HG03442 (cell line): ENCODE measurements at regions not wholly inside any gene's neighbourhood (a gene's known extent, or its start where the extent isn't known, plus 50 kb on each side); places are given as distances from the start of the nearest gene placed in this dataset.

ENCODE experiments used
- ATAC-seq: cut with Tn5 transposase; IDR thresholded peaks from one replicate; pipeline ENCODE4 v1.9.1; 2021; ENCODE audit warnings: mild to moderate bottlenecking, moderate library complexity; ENCODE audit not compliant: unreplicated experiment

DNA sequence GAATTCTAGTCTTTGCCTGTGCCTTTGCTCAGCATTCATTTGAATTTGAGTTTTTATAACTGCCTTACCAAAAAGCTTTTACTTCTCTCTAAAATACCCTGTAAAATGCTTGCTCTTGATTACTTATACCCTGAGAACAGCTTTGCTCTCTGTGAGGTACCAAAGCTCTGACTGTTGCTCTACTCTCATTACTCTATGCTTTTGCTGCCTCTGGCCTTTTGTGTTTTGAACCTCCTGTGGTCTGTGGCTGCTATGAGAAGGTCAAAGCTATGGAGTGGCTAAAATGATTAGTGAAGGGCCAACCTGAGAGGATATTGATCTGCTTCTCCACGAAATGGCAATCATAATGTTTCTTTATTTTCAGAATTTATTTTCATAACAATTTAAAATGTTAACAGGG lies 375.6 kb upstream of the IMPG1 start:
- ATAC-seq: no peak

DNA sequence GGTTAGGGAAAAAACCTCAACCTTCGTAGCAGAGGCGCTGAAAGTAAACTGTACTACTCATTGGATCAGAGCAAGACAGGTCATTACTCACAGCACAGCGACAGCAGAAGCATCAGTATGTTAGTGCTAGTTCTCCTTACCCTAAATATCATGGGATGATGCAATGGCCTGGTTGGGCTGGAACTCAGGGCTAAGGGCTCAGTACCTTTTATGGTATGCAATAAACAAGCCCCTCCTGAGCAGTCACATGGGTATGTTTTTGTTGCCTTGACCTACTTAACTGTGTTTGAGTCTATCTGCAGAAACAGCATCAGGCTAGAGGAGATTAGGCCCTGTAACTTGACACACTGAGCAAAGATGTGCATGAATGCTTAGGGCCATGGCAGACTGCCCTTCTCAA lies 369.4 kb upstream of the IMPG1 start:
- no peak for ATAC-seq

DNA sequence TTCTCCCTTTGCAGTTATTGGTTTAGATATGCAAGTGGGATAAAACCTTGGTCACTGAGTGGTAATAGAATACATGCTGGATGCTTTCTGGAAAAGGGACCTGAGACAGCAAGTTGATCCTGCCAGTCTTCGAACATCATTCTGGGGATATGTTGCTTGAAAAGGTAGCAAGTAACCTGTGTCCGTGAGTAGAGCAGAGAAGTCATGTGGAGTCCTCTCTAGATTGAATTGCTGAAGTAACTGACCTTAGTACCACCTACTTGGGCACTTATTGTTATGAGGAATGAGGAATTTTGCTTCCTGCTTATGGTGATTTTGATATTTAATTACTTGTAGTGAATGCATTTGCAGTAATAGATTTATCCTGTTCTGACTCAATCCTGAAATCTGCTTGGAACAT lies 367.3 kb upstream of the IMPG1 start:
- ATAC-seq: no peak

DNA sequence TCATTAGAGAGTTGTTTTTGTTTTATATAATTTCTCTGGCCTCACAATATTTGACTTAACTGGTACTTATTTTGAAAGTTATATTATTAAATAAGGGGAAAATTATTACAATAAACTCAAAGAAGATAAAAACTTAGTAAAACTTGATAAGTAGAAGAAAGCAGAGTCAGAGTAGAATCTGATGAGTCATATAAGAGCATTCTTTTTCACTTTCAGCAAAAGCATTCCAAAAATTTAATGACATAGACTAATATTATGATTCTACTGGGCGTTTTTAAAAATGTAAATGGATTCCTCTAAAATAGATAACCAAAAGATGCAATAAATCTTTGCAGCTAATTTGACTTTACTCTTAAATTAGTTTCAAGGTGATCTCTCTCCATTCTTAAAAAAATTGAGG lies 366.3 kb upstream of the IMPG1 start:
- ATAC-seq: no peak

DNA sequence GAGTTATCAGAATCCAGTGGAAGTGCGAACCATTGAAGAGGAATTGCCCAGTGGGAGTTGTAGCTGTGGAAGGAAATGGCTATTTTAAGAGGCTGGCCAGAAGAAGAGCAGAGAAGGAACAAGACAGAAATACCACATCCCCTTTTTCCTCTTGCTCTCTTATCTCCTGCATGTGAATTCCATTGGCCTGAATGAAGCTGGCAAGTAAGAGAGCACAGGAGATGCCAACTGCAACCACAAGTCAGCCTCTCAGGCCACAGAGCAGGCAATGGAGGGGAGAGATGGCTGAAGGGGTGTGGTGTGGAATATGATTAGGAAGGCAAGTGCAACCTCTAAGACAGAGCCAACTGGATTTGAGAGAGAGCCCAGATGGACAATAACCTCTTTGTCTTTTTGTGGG lies 362.7 kb upstream of the IMPG1 start:
- no peak for ATAC-seq

DNA sequence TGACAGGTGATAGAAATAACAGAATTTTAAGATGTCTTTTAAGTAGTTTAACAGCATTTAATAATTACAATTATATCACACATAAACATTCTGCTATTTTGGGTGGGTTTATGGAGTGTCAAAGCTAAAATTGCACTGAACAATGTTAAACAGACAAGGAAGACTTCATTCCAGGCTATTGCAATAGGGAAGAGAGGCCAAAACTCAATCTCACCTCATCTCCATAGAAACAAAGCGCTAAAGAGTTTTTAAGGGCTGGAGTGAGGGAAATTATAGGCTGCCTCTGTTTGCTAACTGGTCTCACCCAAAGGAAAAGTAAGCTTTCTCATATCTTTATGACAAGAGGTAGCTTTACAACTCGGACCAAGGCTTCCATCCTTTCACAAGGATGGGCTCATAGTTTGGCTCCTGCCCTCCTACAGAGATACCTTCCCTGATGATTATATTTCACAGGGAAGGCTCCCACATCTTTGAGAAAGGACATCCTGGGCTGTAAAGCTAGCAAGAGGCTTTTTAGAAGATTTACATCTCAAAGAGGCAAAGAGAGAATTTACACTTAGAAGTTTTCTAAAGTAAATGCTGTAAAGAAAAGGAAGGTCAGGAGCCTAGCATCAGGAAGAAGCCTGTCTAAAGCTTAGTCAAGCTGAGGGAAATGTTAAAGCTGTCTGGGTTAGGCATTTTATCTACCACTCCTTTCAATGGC lies 350.2 kb upstream of the IMPG1 start:
- no peak for ATAC-seq

DNA sequence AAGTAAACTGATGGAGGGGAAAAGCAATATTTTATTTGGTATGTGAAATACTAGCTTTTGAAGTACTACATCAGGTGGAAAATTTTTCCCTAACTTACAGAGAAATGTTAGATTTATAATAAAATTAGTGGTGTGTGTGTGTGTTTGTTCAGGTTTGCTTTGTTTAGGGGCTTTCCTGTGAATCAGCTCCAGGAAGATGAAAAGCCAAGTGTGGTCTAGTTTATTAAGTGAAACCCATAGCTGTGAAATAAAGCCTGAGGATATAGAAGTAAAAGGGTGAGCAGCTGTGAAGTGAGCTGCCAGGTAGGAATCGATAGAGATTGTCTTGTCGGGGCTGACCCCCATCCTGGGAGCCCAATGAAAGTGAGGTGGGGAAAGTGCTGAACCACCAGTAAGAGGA lies 347.6 kb upstream of the IMPG1 start:
- peak; percentile 72 for ATAC-seq

DNA sequence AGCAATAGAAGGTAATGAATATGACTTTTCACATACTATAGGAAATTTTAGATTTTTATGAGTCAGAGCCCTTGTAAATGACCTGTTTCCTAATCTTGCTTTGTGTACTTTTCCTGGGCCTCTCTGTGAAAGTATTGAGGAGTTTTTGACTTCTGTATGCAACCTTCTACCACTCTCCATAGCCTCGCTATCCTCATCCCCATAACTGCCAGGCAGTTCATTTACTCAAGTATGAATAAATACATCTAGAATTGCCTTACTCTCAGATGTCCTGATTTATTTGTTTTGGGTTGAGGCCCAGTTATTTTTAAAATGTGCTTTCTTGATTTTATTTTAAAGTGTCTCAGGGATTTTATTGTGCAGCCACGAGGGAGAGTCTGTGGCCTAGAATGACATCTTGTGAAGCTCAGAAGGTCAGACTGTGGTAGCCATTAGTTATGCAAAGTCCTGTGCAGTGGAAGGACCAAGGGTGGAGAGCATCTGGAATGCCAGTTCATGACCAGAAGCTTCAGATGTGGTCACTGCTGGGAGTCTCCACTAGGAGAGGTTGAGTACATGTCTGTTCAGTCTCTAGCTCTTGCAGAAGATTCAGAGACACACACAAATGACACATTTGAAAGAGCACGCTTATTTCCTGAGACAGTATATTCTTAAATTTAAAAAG lies 346.2 kb upstream of the IMPG1 start:
- ATAC-seq: no peak

DNA sequence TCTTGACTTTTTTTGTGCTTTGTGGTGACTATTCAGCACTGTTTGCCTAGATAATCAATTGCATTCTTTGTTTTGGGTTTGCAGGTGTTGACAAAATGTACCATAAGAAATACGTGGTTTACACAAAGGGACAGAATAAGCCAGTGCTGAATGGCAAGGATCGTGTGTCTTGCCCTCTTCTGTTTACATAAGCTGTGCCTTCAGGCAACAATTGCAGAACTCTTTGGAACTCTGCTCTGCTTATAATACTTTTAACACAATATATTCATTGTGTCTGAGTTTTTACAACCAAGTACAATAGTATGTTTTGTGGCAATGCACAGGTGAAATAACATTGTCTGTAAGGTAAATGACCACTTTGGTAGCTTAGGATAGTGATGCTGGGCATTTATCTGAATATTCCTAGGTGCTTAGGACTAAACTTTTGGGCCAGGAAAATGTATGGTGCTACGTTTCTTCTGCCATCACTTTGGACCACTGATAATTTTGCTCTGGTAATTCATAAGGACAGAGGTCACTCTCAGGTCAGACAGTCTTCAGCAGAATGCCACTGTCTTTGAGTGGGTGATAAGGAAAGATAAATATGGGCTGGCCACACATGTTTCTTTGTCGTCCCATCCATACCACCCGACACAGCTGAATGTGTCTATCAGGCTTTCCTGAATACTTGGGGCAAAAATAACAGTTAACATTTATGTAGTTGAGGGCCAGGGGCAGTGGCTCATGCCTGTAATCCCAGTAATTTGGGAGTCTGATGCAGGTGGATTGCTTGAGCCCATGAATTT lies 344.6 kb upstream of the IMPG1 start:
- no peak for ATAC-seq

DNA sequence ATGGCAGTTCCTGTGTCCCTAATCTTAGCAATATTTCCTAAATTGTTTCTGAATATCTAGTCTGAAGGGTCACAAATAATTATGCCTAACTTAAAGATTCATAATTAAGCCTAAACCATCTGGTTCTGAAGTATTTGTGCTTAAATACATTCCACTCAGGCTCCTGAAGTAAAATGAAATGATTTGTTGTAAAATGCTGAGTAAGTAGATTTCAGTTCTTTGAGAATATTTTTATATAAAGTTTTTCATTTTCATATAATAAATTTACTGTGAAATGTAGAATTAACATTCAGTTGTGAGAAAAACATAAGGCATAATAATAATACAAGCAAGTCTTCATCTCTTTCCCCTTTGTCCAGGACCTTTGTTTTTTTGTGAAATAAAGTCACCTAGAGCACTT lies 330.6 kb upstream of the IMPG1 start:
- no peak for ATAC-seq

DNA sequence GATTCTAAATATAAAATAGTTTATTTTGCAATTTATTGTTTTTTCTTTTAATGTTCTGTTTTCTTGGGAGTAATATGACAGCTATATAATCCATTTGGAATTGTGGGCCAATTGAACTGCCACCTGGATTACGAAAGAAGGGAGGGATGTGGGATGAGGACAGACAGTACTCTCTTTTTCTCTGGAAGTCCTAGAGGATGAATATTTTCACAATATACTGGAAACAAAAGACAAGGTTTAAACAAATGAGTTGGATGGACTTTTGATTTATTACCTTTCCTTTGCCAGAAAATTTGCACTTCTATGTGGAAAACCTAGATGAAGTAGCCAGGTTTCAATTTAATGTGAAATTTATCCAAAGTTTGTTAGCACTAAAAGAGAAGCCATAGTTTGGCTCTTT lies 325.5 kb upstream of the IMPG1 start:
- ATAC-seq: no peak

DNA sequence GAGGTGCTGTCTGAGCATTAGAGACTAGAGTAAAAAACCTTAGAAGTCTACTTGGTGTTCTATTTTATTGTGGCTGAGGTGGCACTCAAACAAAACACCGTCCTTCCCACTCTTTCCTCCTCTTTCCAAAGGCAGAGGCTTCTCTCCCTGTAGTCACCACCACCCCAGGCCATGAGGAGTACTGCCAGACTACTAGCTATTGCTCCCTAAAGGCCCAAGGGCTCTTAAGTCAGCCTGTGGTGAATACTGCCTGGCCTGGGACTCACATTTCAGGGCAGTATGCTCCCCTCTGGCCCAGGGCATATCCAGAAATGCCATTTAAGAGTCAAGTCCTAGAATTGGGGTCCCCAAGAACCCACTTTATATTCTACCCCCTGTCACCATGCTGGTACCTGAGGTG lies 309.7 kb upstream of the IMPG1 start:
- no peak for ATAC-seq

DNA sequence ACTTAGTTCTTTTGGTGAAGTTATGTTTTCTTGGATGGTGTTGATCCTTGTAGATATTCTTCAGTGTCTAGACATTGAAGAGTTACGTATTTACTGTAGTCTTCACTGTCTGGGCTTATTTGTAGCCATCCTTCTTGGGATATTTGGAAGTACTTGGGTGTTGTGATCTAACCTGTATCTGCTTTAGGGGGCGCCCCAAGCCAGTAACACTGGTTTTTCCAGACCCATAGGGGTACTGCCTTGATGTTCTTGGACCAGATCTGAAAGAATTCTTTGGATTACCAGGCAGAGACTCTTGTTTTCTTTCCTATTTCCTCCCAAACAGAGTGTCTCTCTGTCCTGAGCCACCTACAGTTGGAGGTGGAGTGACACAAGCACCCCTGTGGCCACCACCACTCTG lies 309.1 kb upstream of the IMPG1 start:
- no peak for ATAC-seq

DNA sequence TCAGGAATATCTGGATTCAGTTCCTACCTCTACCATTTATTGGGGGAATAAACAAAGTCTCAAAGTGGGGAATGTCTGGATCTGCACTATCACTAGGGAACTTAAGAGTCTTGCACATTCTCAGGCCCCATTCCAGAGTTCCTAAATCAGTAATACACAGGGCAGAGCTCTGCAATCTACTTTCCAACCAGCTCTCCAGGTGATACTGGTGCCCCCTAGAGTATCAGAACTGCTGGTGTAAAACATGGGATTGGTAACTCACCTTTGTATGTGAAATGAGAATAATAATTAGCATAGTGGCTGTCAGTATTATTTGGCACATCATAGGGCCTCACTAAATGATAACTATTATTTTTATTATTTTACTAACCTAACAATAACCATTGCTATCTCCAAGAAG lies 278.8 kb upstream of the IMPG1 start:
- ATAC-seq: no peak

DNA sequence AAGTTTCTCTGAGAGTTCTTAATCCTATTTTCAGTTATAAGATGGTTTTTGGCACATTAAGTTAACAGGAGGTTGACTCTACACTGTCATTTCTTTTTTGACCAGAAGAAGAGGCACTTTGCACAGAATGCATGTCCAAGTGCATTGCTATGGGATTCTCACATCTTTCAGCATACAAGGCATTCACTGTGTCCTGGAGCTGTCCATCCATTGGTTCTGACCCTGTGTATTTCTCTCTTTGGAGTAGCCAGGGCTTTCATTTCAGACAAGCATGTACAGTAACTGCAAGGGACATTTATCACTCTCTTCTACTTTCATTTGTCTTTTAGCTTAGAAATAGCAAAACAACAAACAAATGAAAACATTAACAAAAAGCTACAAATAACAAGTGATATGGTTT lies 275.1 kb upstream of the IMPG1 start:
- no peak for ATAC-seq

DNA sequence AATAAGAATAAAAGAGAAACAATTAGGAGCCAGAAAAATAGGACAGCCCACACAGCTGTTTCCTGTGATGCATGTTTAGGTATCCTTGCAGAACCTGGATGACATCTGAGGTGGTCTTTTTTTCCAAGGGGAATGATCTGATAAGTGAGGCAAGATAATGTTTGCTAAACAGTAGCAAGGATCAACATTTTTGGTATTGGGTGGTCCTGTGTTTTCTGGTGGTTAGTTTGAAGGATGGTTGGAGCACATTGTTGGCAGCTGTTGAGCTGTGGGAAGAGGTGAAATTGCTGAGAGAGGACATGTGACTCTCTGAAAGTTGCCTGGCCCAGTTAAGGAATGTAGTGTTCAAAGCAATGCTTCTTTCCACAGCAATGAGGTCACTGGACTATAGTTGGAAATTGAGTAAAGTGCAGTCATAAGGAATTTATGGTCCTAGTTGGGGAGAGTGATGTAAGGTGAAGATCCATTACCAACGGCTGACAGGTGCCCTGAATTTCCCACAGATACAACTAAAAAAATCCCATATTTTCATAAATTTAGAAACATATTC lies 270.2 kb upstream of the IMPG1 start:
- ATAC-seq: no peak

DNA sequence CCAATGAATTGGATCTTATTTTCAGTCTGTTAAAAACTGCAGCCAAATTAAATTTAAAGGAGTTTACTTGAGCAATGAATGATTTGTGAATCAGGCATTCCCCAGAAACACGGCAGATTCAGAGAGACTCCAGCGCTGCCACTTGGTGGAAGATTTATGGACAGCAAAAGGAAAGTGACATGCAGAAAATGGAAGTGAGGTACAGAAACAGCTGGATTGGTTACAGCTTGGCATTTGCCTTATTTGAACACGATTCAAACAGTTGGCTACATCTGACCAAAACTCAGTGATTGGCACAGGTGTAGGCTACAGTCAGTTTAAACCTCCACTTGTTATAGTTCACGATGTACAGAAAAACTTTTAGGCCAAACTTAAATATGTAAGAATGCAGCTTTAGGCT lies 257.6 kb upstream of the IMPG1 start:
- no peak for ATAC-seq

DNA sequence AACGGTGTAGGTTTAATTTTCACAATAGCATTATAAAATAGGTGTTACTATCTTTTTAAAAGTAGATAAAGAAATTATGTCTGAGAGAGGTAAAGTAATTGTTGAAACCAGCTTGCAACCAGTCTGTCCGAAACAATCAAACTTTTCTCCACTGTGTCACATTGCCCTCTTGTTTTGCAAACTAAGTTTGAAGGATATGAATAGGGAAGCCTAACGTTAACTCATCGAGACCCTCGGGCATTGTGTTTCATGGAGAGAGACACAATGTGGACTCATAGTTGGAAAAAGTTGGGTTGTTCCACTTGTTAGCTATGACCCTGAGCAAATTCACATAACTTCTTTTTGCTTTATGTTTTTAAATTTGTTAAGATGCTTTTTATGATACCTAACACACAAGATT lies 254.4 kb upstream of the IMPG1 start:
- no peak for ATAC-seq
